PC-9 (cell line): ENCODE measurements at regions not wholly inside any gene's neighbourhood (a gene's known extent, or its start where the extent isn't known, plus 50 kb on each side); places are given as distances from the start of the nearest gene placed in this dataset.
"Not testable (repeated sequence)": the region's sequence is repeated elsewhere in the genome, so short reads cannot be mapped to it uniquely, and the experiment has no call there.

ENCODE experiments used
- BruUV-seq: library from RNA; stranded (reverse); fragments of 400-500 nt; replicated peaks from 2 replicates; lab custom pipeline; 2021; lab: Mats Ljungman, UMichigan
- CTCF ChIA-PET: fragments of 300-600 bp; sonication (Branson Sonifier 250); formaldehyde crosslinking; loops from one replicate; lab custom pipeline; 2022; ENCODE audit warnings: antibody characterized with exemption; lab: Charles Lee
- POLR2A ChIA-PET: fragments of 300-600 bp; sonication (Branson Sonifier 250); formaldehyde crosslinking; loops from one replicate; lab custom pipeline; 2022; ENCODE audit warnings: antibody characterized with exemption; ENCODE audit not compliant: unreplicated experiment; lab: Charles Lee
- DNase-seq, 2 experiments: peaks; one replicate each; pipeline versions ENCODE4 v3.0.0 to v3.0.0-alpha.2; 2015 to 2022; ENCODE audit warnings: mixed read lengths in 1 of 2
- H2AFZ ChIP-seq: fragments of 200-600 bp; sonication (generic); 2 replicates; pipeline ENCODE4 v1.8.1; 2017; ENCODE audit warnings: antibody characterized with exemption
- H3F3A ChIP-seq: fragments of 200-600 bp; sonication (generic); 2 replicates; pipeline ENCODE4 v1.8.1; 2017; ENCODE audit warnings: antibody characterized with exemption, mild to moderate bottlenecking, low read depth; ENCODE audit not compliant: insufficient read depth
- H3K27ac ChIP-seq: fragments of 200-600 bp; sonication (generic); 2 replicates; pipeline ENCODE4 v1.6.1; 2016; ENCODE audit warnings: mixed run types
- H3K27me3 ChIP-seq: fragments of 200-600 bp; sonication (generic); 2 replicates; pipeline ENCODE4 v1.6.1; 2016; ENCODE audit warnings: low read depth, mixed run types; ENCODE audit not compliant: insufficient read depth
- H3K36me3 ChIP-seq: fragments of 200-600 bp; sonication (generic); 2 replicates; pipeline ENCODE4 v1.6.1; 2016; ENCODE audit warnings: low read depth, mixed run types
- H3K4me1 ChIP-seq: fragments of 200-600 bp; sonication (generic); replicated peaks from 2 replicates; pipeline ENCODE4 v1.6.1; 2016; ENCODE audit warnings: mixed run types; ENCODE audit not compliant: insufficient read depth
- H3K4me2 ChIP-seq: fragments of 200-600 bp; sonication (generic); 2 replicates; pipeline ENCODE4 v1.6.1; 2017; ENCODE audit warnings: mixed run types
- H3K4me3 ChIP-seq: fragments of 200-600 bp; sonication (generic); 2 replicates; pipeline ENCODE4 v1.6.1; 2016; ENCODE audit warnings: mixed run types
- H3K79me2 ChIP-seq: fragments of 200-600 bp; sonication (generic); 2 replicates; pipeline ENCODE4 v1.6.1; 2017; ENCODE audit warnings: low read depth, mixed run types
- H3K9me2 ChIP-seq: fragments of 200-600 bp; sonication (generic); 2 replicates; pipeline ENCODE4 v1.8.1; 2017; ENCODE audit warnings: mild to moderate bottlenecking; ENCODE audit not compliant: insufficient read depth
- H3K9me3 ChIP-seq: fragments of 200-600 bp; sonication (generic); 2 replicates; pipeline ENCODE4 v1.8.1; 2016; ENCODE audit warnings: low read depth; ENCODE audit not compliant: insufficient read depth
- H4K20me1 ChIP-seq: fragments of 200-600 bp; sonication (generic); 2 replicates; pipeline ENCODE4 v1.8.1; 2017; ENCODE audit not compliant: insufficient read depth
- EZH2 ChIP-seq: fragments of 200-600 bp; sonication (generic); IDR thresholded peaks from 2 replicates; pipeline ENCODE4 v1.8.0; 2017; ENCODE audit warnings: antibody characterized with exemption, low read depth
- intact Hi-C: fragments of 100-400 bp; cut with micrococcal nuclease; formaldehyde crosslinking; loops from one replicate; pipeline ENCODE4 v1.10.0; 2022; ENCODE audit not compliant: unreplicated experiment
- TF ChIP-seq, protein P1 (sequence below): fragments of 200-600 bp; sonication (generic); conservative IDR thresholded peaks from 2 replicates; pipeline ENCODE4 v1.6.1; 2017; ENCODE audit warnings: mixed run types, antibody characterized with exemption, mild to moderate bottlenecking, moderate library complexity

GRCh38 chrX:19237901-19238300 lies 105.8 kb upstream of the PDHA1 start:
- Histone ChIP-seq H2AFZ (no peak overlapping the region), H3K4me2 (no peak overlapping the region), H3K4me1 (no peaks in the 10 kb centered on the region), H3K36me3 (no peaks in the 10 kb centered on the region), H3K4me3 (no peak overlapping the region), H3K9me2 (no peaks in the 10 kb centered on the region), H4K20me1 (no peaks in the 10 kb centered on the region), H3K27ac (no peak overlapping the region), H3F3A (no peaks in the 10 kb centered on the region), H3K9me3 (no peaks in the 10 kb centered on the region), H3K27me3 (peaks cover 18% of the 10 kb centered on the region), H3K79me2 (no peaks in the 10 kb centered on the region)
- no TSS peak for BruUV-seq
- intact Hi-C loops, result no loop called here
- POLR2A ChIA-PET, result no interaction called here
- CTCF ChIA-PET, result no interaction called here
- no peak for TF ChIP-seq EZH2
- TF ChIP-seq, protein P1, sequence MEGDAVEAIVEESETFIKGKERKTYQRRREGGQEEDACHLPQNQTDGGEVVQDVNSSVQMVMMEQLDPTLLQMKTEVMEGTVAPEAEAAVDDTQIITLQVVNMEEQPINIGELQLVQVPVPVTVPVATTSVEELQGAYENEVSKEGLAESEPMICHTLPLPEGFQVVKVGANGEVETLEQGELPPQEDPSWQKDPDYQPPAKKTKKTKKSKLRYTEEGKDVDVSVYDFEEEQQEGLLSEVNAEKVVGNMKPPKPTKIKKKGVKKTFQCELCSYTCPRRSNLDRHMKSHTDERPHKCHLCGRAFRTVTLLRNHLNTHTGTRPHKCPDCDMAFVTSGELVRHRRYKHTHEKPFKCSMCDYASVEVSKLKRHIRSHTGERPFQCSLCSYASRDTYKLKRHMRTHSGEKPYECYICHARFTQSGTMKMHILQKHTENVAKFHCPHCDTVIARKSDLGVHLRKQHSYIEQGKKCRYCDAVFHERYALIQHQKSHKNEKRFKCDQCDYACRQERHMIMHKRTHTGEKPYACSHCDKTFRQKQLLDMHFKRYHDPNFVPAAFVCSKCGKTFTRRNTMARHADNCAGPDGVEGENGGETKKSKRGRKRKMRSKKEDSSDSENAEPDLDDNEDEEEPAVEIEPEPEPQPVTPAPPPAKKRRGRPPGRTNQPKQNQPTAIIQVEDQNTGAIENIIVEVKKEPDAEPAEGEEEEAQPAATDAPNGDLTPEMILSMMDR, result no peak
- DNase-seq, result no peak

- H3K36me3 ChIP-seq, result no peaks in the 10 kb centered on the region
- H2AFZ ChIP-seq, result no peak overlapping the region
- no TSS peak for BruUV-seq
- peaks cover 34% of the 10 kb centered on the region for H3K27me3 ChIP-seq
- H3K27ac ChIP-seq, result no peak overlapping the region
- H3K4me3 ChIP-seq, result no peak overlapping the region
- intact Hi-C loops, result no loop called here
- POLR2A ChIA-PET, result no interaction called here
- no peaks in the 10 kb centered on the region for H3K9me2 ChIP-seq
- no peak overlapping the region for H3K4me2 ChIP-seq
- H3K79me2 ChIP-seq, result no peaks in the 10 kb centered on the region
- no peaks in the 10 kb centered on the region for H3K4me1 ChIP-seq
- CTCF ChIA-PET, result no interaction called here
- no peaks in the 10 kb centered on the region for H3F3A ChIP-seq
- DNase-seq, result no peak
- TF ChIP-seq, protein P1, result no peak
- no peak for TF ChIP-seq EZH2
- H4K20me1 ChIP-seq, result no peaks in the 10 kb centered on the region
- H3K9me3 ChIP-seq, result no peaks in the 10 kb centered on the region
Observed at GRCh38 chrX:19243431-19243830, 100.3 kb upstream of the PDHA1 start.

GRCh38 chrX:19244921-19245320 lies 98.8 kb upstream of the PDHA1 start:
- intact Hi-C loops, H3K9me2 ChIP-seq, BruUV-seq, H3K9me3 ChIP-seq, H3K4me2 ChIP-seq, DNase-seq, H3K79me2 ChIP-seq, H3K4me3 ChIP-seq, H3K4me1 ChIP-seq, H2AFZ ChIP-seq, H3F3A ChIP-seq, H3K27ac ChIP-seq, CTCF ChIA-PET, H4K20me1 ChIP-seq, H3K36me3 ChIP-seq, POLR2A ChIA-PET: not testable (repeated sequence)
- peaks cover 34% of the 10 kb centered on the region for H3K27me3 ChIP-seq

DNA sequence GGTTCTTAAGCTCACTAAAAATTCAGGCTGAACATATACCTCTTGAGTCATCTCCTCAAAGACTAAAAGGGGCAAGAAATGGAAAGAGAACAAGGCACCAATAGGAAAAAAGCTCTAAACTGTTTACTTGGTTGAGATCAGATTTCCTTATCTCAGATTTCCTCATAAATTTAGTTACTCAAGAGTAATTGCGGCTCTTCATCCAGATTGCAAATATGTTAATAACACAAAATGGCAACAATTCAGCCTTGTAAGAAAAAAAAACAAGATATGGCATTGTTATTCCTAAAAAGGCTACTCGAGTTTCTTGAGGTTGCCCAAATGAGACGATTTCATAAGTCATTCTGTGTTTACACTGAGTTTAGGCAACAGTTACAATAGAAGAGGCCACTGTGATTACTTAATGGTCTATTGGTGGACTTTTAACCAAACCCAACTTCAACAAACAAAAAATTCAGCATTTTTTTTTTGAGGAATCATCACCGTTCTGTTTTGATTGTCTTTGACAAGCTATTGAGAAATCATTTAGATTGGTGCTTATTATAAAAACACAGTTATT lies 97.9 kb upstream of the PDHA1 start:
- no peak overlapping the region for H3K4me2 ChIP-seq
- TF ChIP-seq, protein P1, result no peak
- TF ChIP-seq EZH2, result no peak
- H3K27me3 ChIP-seq, result peaks cover 40% of the 10 kb centered on the region
- no peak overlapping the region for H2AFZ ChIP-seq
- no peaks in the 10 kb centered on the region for H3F3A ChIP-seq
- no peaks in the 10 kb centered on the region for H3K79me2 ChIP-seq
- H3K36me3 ChIP-seq, result no peaks in the 10 kb centered on the region
- intact Hi-C loops, result no loop called here
- POLR2A ChIA-PET, result no interaction called here
- no peaks in the 10 kb centered on the region for H3K9me3 ChIP-seq
- BruUV-seq, result no TSS peak
- H3K9me2 ChIP-seq, result no peaks in the 10 kb centered on the region
- no peak overlapping the region for H3K27ac ChIP-seq
- no peak for DNase-seq
- no peaks in the 10 kb centered on the region for H3K4me1 ChIP-seq
- CTCF ChIA-PET, result no interaction called here
- H3K4me3 ChIP-seq, result no peak overlapping the region
- H4K20me1 ChIP-seq, result no peaks in the 10 kb centered on the region
